ENCODE measurements at regions not wholly inside any gene's neighbourhood (a gene's known extent, or its start where the extent isn't known, plus 50 kb on each side); places are given as distances from the start of the nearest gene placed in this dataset.
"Not testable (repeated sequence)": the region's sequence is repeated elsewhere in the genome, so short reads cannot be mapped to it uniquely, and the experiment has no call there.

DNA sequence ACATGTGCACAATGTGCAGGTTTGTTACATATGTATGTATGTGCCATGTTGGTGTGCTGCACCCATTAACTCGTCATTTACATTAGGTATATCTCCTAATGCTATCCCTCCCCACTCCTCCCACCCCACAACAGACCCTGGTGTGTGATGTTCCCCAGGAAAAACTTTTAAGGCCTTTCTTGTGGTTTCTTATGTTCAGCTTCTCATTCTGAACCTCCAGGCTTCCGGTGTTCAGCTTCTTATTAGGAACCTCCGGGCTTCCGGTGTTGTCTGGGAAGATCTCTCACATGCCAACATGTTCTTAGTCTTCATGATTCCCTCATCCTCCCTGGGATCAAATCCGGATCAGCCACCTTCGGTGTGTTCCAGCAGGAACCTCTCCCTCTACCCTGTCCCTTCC lies 338.8 kb upstream of the IRX2 start:
- in situ Hi-C loops (cut with HindIII; ENCODE audit: low sequenced_read_pairs): not testable (repeated sequence)

- in situ Hi-C loops (cut with HindIII; ENCODE audit: low sequenced_read_pairs): no loop called here
Observed at GRCh38 chr5:3080366-3080765, 328.9 kb upstream of the IRX2 start.

DNA sequence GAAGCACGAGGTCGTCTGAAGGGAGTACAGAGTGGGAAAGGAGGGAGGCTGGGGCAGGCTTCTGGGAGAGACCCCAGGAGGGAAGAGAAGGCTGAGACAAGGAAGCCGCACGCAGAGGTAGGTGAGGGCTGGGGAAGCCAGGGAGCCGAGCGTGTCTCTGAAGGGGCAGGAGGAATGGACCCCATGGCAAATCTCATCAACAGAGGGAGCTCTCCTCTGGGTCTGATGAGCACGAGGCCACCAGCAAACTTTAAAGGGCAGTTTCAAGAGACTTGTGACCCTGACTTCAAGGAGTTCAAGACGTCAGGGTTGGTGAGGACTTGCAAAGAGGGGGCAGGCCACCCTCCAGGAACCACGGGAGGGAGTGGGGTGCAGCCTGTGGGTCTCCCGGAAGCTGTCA lies 326.2 kb upstream of the IRX2 start:
- in situ Hi-C loops (cut with HindIII; ENCODE audit: low sequenced_read_pairs): no loop called here

DNA sequence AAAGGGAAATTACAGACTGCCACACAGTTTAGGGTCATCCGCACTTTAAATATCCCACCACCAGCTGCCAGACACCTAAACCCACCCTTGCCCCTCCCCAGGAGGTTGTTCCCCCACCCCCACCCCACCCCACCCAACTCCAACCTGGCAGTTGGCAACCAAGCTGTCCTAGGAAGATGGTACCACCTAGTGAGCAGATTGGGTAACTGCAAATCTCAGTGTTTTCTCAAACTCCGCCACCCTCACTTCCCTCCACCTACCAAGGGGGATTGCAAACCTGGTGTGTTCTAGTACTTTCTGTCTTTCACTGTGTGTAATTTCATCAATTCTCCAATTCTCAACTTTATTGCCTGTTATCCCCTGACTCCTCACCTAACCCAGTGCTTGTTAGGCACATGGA lies 323.8 kb upstream of the IRX2 start:
- in situ Hi-C loops (cut with HindIII; ENCODE audit: low sequenced_read_pairs): no loop called here

GRCh38 chr5:3068401-3068800 lies 316.9 kb upstream of the IRX2 start:
- in situ Hi-C loops (cut with HindIII; ENCODE audit: low sequenced_read_pairs): no loop called here

GRCh38 chr5:3060283-3060682 lies 308.8 kb upstream of the IRX2 start:
- in situ Hi-C loops (cut with HindIII; ENCODE audit: low sequenced_read_pairs): no loop called here

DNA sequence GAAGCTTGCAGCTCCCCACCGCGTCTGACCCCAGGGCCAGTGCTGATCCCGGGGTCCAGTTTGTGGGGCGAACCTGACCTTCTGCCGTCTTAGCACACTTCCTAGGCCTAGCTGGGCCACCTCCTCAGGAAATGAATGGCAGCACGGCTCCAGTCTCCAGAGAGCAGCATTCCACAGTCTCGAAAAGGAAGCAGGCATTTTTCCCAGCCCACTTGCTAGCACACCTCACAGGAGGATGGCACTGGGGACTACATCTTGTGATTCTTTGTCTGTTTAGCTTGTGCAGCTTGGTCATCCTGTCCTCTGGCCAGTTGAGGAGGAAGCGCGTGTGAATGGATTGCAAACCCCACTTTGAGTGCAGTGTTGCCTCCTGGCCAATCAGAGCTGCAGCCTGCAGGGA lies 308.0 kb upstream of the IRX2 start:
- in situ Hi-C loops (cut with HindIII; ENCODE audit: low sequenced_read_pairs): no loop called here

DNA sequence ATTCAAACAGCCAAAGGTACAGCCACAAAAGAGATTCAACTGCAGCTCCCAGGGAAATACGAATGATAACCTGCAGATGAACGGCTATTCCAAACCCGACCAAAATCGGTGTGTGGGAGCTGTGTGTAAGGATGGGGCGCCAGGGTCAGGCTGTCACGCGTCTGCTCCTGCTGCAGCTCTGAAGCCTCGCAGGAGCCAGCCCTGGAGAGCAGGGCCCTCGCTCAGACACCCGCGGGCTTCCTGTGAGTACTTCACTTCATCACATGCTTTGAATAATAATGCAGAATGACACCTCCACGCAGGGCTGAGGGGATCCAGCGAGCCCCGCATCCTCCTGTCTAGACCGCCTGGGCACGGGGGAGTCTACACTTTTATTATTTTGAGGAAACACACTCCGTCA lies 307.5 kb upstream of the IRX2 start:
- in situ Hi-C loops (cut with HindIII; ENCODE audit: low sequenced_read_pairs): no loop called here

- in situ Hi-C loops (cut with HindIII; ENCODE audit: low sequenced_read_pairs): no loop called here
Observed at GRCh38 chr5:3056866-3057265, 305.4 kb upstream of the IRX2 start.

GRCh38 chr5:3051400-3051799 lies 299.9 kb upstream of the IRX2 start:
- in situ Hi-C loops (cut with HindIII; ENCODE audit: low sequenced_read_pairs): no loop called here

GRCh38 chr5:3050863-3051262 lies 299.4 kb upstream of the IRX2 start:
- in situ Hi-C loops (cut with HindIII; ENCODE audit: low sequenced_read_pairs): no loop called here

DNA sequence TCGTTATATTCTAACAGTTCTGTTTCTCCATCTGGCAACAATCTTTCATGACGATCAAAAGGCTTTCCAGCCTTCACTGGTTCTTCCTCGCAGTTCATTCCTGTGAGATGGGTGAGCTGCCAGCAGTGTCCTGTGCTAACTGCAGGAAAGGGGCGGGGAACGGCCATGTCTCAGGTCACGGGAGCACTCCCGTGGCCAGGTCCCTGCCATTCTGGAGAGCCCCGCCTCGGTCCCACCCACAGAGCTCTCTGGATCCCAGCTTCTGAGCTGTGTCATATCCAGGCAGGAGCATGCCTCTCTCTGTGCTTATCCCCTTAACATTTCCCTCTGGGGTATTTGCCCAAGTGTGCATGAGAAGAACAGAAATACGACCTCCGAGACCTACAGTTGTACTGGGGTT lies 297.8 kb upstream of the IRX2 start:
- in situ Hi-C loops (cut with HindIII; ENCODE audit: low sequenced_read_pairs): no loop called here

DNA sequence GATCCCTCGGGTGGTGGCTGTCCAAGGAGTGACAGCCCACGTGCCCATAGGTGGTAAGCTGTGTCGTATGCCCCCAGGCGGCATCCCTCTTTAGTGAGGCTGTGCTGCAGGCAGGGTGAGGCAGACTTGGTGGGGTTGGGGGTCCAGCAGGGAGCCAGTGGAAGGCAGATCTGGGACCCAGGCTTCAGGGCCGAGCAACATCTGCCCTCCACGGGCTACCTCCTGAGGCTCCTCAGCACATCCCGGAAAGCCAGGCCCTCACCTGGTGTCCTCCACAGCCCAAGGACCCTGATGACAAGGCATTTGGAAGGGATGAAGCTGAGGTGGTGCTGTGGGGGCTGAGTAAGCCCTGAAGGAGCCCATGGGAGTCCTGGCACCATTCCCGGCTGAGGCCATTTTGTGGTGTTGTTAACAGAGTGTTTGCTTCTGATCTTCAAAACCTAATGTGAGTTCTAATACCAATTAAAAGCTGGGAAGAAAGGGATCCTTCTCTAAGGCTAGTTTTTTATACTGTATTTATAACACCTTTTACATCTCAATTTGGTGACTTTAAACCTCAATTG lies 295.8 kb upstream of the IRX2 start:
- in situ Hi-C loops (cut with HindIII; ENCODE audit: low sequenced_read_pairs): no loop called here

DNA sequence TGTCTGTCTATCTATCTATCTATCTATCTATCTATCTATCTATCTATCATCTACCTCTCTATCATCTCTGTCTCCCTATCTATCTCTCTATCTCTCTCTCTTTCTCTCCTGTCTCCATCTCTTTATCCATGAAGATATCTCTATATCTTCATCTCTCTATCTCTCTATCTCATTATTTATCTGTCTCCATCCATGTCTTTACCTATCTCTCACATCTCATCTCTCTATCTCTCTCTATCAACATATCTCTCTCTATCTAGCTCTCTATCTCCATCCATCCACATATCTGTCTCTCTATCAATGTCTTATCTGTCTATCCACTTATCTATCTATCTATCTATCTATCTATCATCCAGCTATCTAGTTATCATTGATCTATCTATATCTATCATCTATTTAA lies 292.1 kb upstream of the IRX2 start:
- in situ Hi-C loops (cut with HindIII; ENCODE audit: low sequenced_read_pairs): no loop called here

DNA sequence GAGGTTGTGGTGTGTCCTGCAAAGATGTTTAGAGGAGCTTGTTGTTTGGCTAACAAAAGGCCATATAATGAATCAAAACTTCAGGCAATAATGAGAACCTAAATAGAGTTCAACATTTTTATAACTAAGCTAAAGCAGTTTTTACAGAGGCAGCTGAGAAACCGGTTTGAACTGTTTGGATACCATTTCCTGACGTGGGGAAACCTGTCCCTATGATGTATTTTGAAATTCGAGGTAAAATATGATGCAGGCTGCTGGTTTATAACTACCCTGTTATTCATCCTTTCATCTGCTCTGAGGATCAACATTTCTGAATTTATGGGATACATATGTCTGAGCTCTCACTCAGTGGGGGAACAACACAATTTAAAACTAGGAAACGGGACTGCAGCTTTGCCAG lies 289.5 kb upstream of the IRX2 start:
- in situ Hi-C loops (cut with HindIII; ENCODE audit: low sequenced_read_pairs): no loop called here

GRCh38 chr5:3036041-3036788 lies 284.7 kb upstream of the IRX2 start:
- in situ Hi-C loops (cut with HindIII; ENCODE audit: low sequenced_read_pairs): no loop called here

DNA sequence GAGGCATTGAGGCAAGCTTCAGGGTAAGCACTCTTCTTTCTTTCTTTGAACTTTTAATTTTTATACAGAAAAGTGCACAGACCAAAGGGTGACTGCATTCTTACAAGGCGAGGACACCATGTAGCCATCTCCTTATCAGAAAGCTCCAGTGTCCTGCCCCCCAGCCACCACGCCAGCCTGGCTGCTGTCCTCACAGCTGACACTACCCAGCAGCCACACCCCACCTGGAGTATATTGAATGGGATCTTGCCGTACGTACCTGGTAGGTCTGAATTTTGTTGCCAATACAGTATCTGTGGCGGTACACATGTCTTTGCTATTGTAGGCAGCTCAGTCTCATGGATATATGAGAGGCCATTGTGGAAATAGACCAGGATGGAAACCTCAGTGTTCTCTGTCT lies 284.0 kb upstream of the IRX2 start:
- in situ Hi-C loops (cut with HindIII; ENCODE audit: low sequenced_read_pairs): no loop called here

DNA sequence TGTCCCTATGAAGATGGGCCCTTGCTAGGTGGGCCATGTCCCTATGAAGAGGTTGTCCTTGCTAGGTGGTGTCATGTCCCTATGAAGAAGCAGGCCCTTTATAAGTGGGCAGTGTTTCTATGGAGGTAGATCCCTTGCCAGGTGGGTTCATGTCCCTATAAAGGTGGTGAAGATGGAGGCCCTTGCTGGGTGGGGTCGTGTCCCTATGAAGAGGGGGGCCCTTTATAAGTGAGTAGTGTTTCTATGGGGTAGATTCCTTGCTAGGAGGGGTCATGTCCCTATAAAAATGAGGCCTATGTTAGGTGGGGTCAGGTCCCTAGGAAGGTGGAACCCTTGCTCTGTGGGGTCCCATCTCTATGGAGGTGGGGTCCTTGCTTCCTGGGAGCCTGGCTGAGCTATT lies 283.4 kb upstream of the IRX2 start:
- in situ Hi-C loops (cut with HindIII; ENCODE audit: low sequenced_read_pairs): no loop called here

GRCh38 chr5:3034449-3034848 lies 283.0 kb upstream of the IRX2 start:
- in situ Hi-C loops (cut with HindIII; ENCODE audit: low sequenced_read_pairs): no loop called here

- in situ Hi-C loops (cut with HindIII; ENCODE audit: low sequenced_read_pairs): no loop called here
Observed at GRCh38 chr5:3033033-3033755, 281.7 kb upstream of the IRX2 start.

- in situ Hi-C loops (cut with HindIII; ENCODE audit: low sequenced_read_pairs): no loop called here
Observed at GRCh38 chr5:3032513-3032912, 281.0 kb upstream of the IRX2 start.

- in situ Hi-C loops (cut with HindIII; ENCODE audit: low sequenced_read_pairs): no loop called here
Observed at GRCh38 chr5:3031733-3032378, 280.4 kb upstream of the IRX2 start.
